ENCODE measurements at regions not wholly inside any gene's neighbourhood (a gene's known extent, or its start where the extent isn't known, plus 50 kb on each side); places are given as distances from the start of the nearest gene placed in this dataset.
"Not testable (repeated sequence)": the region's sequence is repeated elsewhere in the genome, so short reads cannot be mapped to it uniquely, and the experiment has no call there.

DNA sequence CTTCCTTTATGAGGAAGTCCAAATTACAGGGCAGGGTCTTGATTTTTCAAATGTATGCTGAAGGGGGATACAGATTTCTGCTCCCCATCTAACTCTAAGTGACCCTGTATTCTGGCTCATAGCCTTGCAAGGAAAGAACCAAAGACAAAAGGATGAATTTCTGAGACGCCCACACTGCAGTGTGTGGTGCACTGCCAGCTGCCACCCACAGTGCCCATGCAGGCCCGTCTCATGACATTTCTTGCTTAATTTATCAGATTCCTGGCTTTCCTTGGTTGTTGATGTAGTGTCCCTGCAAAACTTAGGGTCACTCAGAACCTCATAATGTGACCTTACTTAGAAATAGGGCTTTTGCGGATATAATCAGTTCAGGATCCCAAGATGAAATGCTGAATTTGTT, 68.0 kb downstream of the CBLN4 start:
- TF ChIP-seq, protein P1, sequence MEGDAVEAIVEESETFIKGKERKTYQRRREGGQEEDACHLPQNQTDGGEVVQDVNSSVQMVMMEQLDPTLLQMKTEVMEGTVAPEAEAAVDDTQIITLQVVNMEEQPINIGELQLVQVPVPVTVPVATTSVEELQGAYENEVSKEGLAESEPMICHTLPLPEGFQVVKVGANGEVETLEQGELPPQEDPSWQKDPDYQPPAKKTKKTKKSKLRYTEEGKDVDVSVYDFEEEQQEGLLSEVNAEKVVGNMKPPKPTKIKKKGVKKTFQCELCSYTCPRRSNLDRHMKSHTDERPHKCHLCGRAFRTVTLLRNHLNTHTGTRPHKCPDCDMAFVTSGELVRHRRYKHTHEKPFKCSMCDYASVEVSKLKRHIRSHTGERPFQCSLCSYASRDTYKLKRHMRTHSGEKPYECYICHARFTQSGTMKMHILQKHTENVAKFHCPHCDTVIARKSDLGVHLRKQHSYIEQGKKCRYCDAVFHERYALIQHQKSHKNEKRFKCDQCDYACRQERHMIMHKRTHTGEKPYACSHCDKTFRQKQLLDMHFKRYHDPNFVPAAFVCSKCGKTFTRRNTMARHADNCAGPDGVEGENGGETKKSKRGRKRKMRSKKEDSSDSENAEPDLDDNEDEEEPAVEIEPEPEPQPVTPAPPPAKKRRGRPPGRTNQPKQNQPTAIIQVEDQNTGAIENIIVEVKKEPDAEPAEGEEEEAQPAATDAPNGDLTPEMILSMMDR (IDR thresholded peaks at IDR 0.05), result no peak
- ATAC-seq (no peak), DNase-seq (no peak)
- Histone ChIP-seq H3K36me3 (ENCODE audit: low read depth) (no peaks in the 10 kb centered on the region), H3K4me3 (no peak overlapping the region), H3K9me3 (no peaks in the 10 kb centered on the region), H3K4me1 (ENCODE audit: low read depth) (no peaks in the 10 kb centered on the region)
- intact Hi-C loops (cut with DNase I, micrococcal nuclease), result no loop called here

DNA sequence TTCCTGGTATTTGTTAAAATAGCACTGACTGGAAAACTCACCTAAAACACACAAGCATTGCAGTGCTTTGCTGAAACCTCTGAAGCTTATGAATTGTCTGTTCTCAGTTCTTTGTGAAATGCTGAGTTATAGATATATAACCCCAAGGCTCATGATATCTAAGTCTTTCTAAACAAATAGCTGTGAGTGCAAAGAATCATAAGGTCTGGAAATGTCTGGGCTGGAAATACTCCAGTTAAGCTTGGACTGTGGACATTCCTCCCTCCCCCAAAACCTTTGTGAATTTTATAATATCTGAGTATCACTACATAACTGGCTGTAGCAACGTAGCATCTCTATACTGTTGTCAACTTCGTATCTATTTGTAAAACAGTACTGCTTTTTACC, 69.1 kb downstream of the CBLN4 start:
- ATAC-seq (no peak), DNase-seq (no peak)
- Histone ChIP-seq H3K4me1 (ENCODE audit: low read depth) (no peaks in the 10 kb centered on the region), H3K4me3 (no peak overlapping the region), H3K36me3 (ENCODE audit: low read depth) (no peaks in the 10 kb centered on the region), H3K9me3 (no peaks in the 10 kb centered on the region)
- intact Hi-C loops (cut with DNase I, micrococcal nuclease), result no loop called here
- TF ChIP-seq, protein P1 (IDR thresholded peaks at IDR 0.05), result no peak

DNA sequence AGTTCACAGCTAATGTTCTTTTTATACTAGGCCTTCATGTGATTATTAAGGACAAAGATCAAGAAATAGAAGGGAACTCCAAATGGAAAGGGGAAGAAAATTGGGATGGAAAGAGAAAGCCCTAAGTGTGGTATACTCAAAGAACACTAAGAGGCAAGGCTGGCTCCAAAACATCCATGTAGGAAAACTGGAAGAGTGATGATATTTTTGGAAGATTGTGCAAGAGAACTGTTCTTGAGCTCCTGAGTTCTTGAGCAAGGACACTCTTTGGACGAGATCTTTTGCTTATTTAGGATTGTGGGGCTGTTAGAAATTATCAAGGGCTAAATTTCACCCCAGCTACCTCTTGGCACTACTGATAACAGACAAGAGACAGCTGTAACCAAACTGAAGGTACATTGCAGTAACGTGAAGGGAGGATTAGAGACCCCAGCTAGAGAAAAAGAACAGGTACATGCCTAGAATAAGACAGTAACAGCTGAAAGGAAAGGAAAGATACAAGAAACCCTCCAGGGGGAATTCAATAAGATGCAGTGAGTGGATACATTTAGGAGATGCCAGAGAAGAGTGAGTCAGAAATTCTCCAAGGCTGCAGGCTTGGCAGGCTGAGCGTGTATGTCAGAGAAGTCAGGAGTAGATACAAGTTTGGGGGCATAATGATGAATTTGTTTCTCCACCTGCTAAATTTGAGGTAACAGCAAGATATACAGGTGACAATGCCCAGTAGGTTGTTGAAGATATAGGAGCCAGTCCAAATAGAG, 69.7 kb downstream of the CBLN4 start:
- Histone ChIP-seq H3K4me3 (no peak overlapping the region), H3K36me3 (ENCODE audit: low read depth) (no peaks in the 10 kb centered on the region), H3K9me3 (no peaks in the 10 kb centered on the region), H3K4me1 (ENCODE audit: low read depth) (no peaks in the 10 kb centered on the region)
- DNase-seq (no peak), ATAC-seq (no peak)
- TF ChIP-seq, protein P1 (IDR thresholded peaks at IDR 0.05), result no peak
- intact Hi-C loops (cut with DNase I, micrococcal nuclease), result no loop called here

DNA sequence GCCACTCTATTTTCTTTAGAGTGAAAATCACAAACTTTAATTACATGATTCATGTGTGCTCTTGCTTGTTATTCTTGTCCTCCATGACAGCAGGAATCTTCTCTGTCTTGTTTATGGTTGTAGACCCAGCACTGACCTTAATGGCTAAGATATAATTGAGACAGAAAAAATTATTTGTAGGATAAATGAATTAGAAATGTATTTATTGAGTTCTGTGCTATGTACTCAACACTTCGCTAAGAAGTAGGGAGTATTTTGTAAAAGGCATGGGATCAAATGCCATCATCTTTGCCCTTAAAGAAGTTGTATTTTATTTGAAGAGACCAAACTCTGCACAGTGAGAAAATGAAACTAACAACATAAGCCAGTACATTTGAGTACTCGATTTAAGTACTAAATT, 71.2 kb downstream of the CBLN4 start:
- Histone ChIP-seq H3K4me3 (no peak overlapping the region), H3K9me3 (no peaks in the 10 kb centered on the region), H3K36me3 (ENCODE audit: low read depth) (no peaks in the 10 kb centered on the region), H3K4me1 (ENCODE audit: low read depth) (no peaks in the 10 kb centered on the region)
- intact Hi-C loops (cut with DNase I, micrococcal nuclease), result no loop called here
- ATAC-seq (no peak), DNase-seq (no peak)
- TF ChIP-seq, protein P1 (IDR thresholded peaks at IDR 0.05), result no peak

DNA sequence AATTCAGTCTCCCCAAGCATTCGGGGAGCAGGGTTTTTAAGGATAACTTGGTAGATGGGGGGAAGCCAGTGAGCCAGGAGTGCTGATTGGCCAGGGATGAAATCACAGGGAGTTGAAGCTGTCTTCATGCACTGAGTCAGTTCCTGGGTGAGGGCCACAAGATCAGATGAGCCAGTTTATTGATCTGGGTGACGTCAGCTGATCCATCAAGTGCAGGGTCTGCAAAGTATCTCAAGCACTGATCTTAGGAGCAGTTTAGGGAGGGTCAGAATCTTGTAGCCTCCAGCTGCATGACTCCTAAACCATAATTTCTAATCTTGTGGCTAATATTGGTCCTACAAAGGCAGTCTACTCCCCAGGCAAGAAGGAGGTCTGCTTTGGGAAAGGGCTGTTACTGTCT, 74.4 kb downstream of the CBLN4 start:
- H3K4me3 ChIP-seq; DNase-seq; intact Hi-C loops (cut with DNase I, micrococcal nuclease); H3K9me3 ChIP-seq; H3K4me1 ChIP-seq (ENCODE audit: low read depth); ATAC-seq; H3K36me3 ChIP-seq (ENCODE audit: low read depth): not testable (repeated sequence)

DNA sequence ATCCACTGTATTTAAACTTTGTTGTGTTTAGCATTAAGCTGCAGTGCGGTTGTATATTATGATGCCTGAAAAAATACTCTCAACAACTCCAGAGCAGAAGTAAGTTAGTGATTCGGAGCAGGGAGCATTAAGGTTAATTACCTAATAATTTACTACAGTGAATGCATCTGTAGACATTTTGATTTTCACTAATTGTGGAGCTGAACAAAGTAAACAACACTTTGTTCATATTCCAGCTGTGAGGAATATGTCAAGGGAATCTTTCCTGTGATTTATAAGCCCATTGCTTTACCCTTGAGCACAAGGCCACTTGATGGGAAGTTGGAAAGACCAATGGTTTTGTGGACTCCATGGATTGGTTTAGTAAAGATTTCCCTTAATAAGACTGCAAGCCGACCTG, 77.1 kb downstream of the CBLN4 start:
- TF ChIP-seq, protein P1 (IDR thresholded peaks at IDR 0.05), result no peak
- Histone ChIP-seq H3K36me3 (ENCODE audit: low read depth) (no peaks in the 10 kb centered on the region), H3K4me3 (no peak overlapping the region), H3K9me3 (no peaks in the 10 kb centered on the region), H3K4me1 (ENCODE audit: low read depth) (no peaks in the 10 kb centered on the region)
- intact Hi-C loops (cut with DNase I, micrococcal nuclease), result no loop called here
- no peak for ATAC-seq
- DNase-seq, result no peak

Data from mucosa of descending colon (tissue), 3 donors.